Right lobe of liver (tissue), 6 donors: ENCODE measurements at regions not wholly inside any gene's neighbourhood (a gene's known extent, or its start where the extent isn't known, plus 50 kb on each side); places are given as distances from the start of the nearest gene placed in this dataset.
"Not testable (repeated sequence)": the region's sequence is repeated elsewhere in the genome, so short reads cannot be mapped to it uniquely, and the experiment has no call there.

ENCODE experiments used
- ATAC-seq, 4 donors: fragments of 200-7000 bp; cut with Tn5 transposase; one replicate each; pipeline ENCODE4 v1.9.1; 2020; ENCODE audit warnings: mild to moderate bottlenecking in 4 of 4, moderate library complexity in 4 of 4
- DNase-seq, 3 donors: peaks; one replicate each; pipeline ENCODE4 v3.0.0-alpha.2; 2020
- H3K27ac ChIP-seq, 3 donors: fragments of 200-600 bp; one replicate each; pipeline ENCODE4 v1.8.0; 2022
- H3K27me3 ChIP-seq, 2 donors: fragments of 200-600 bp; one replicate each; pipeline ENCODE4 v1.8.0; 2022
- H3K36me3 ChIP-seq, 4 donors: fragments of 200-600 bp; sonication (generic) in 1 of 4; one replicate each; pipeline versions ENCODE4 v1.5.1 to v1.8.0; 2017 to 2022; ENCODE audit warnings: control low read depth in 1 of 4
- H3K4me1 ChIP-seq, 4 donors: fragments of 200-600 bp; sonication (generic) in 1 of 4; one replicate each; pipeline versions ENCODE4 v1.5.1 to v1.8.0; 2017 to 2022; ENCODE audit warnings: control low read depth in 1 of 4
- H3K4me3 ChIP-seq, 3 donors: fragments of 200-600 bp; one replicate each; pipeline ENCODE4 v1.8.0; 2022
- H3K9me3 ChIP-seq, 4 donors: fragments of 200-600 bp; sonication (generic) in 1 of 4; one replicate each; pipeline versions ENCODE4 v1.5.1 to v1.8.0; 2017 to 2022; ENCODE audit warnings: control low read depth in 1 of 4
- WGBS: methylation state at CpG from one replicate; pipeline ENCODE4 v1.1.6; 2018; ENCODE audit warnings: low coverage, low lambda C conversion rate; ENCODE audit not compliant: insufficient coverage; ENCODE audit errors: missing lambda C conversion rate; 5-methylcytosine and 5-hydroxymethylcytosine counted together
- intact Hi-C, 2 donors: fragments of 100-400 bp; cut with DNase I; formaldehyde crosslinking; loops; one replicate each; pipeline versions ENCODE4 v1.11.2 to v1.14.1; 2022
- donor health status: DM: no; HTN: yes; CAD: no.
- donor health status: DM: no; HTN: no; CAD: no.
- donor health status: DM: no; HTN: no; CAD: no.
- donor health status: DM: no; HTN: yes; CAD: no.
- donor health status: DM: no; HTN: yes; CAD: no.

- intact Hi-C loops, H3K4me3 ChIP-seq, H3K9me3 ChIP-seq, ATAC-seq, H3K27me3 ChIP-seq, H3K36me3 ChIP-seq, H3K27ac ChIP-seq, DNase-seq, H3K4me1 ChIP-seq: not testable (repeated sequence)
- 10% methylated on average over 1 of the region's 5 CpGs for WGBS
These were observed 54.1 kb upstream of the ANKRD30B start for GRCh38 chr18:14693882-14694281.

- H3K4me3 ChIP-seq, intact Hi-C loops, H3K27me3 ChIP-seq, DNase-seq, H3K9me3 ChIP-seq, H3K36me3 ChIP-seq, H3K4me1 ChIP-seq, H3K27ac ChIP-seq, ATAC-seq: not testable (repeated sequence)
- 42% methylated on average over 2 of the region's 2 CpGs for WGBS
These were observed 50.0 kb upstream of the ANKRD30B start for GRCh38 chr18:14698006-14698405.
